ENCODE measurements at regions not wholly inside any gene's neighbourhood (a gene's known extent, or its start where the extent isn't known, plus 50 kb on each side); places are given as distances from the start of the nearest gene placed in this dataset.

DNA sequence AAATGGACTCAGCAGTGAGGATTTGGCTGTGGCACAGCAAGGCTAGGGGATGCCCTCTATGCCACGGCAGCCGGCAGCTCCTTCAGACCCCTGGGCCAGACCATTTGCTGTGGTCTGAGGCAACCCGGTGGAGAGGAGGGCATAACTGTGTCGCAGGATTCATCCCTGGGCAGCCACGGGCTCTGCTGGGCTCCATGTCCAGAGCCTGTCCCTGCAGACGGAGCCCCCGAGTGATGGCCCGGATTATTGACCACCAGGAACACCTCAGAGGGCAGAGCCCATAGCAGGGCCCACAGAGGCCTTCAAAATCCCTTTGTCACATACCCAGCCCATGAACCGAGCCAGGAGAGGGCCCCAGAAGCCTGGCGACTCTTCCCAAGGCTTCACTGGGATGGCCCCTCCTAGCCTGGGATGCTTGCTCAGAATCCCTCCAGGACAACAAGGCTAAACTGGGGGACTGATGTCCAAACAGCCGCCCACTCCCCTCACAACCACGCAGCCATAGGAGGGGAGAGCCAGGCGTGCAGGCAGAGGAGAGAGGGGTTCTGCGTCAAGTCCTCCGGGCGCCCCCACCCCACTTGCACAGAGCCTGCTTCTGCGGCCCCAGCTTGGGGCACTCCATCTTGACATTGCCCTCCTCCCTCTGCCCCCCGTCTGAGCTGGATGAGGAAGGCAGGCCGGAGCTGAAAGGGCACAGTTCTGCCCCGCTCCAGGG, 68.2 kb upstream of the AFDN start:
- FAIRE-seq: no peak
- TF ChIP-seq, protein P1, sequence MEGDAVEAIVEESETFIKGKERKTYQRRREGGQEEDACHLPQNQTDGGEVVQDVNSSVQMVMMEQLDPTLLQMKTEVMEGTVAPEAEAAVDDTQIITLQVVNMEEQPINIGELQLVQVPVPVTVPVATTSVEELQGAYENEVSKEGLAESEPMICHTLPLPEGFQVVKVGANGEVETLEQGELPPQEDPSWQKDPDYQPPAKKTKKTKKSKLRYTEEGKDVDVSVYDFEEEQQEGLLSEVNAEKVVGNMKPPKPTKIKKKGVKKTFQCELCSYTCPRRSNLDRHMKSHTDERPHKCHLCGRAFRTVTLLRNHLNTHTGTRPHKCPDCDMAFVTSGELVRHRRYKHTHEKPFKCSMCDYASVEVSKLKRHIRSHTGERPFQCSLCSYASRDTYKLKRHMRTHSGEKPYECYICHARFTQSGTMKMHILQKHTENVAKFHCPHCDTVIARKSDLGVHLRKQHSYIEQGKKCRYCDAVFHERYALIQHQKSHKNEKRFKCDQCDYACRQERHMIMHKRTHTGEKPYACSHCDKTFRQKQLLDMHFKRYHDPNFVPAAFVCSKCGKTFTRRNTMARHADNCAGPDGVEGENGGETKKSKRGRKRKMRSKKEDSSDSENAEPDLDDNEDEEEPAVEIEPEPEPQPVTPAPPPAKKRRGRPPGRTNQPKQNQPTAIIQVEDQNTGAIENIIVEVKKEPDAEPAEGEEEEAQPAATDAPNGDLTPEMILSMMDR (IDR thresholded peaks at IDR 0.05; ENCODE audit: insufficient read depth, missing control alignments): no peak
- no peak for DNase-seq (ENCODE audit: insufficient read length, low spot score)

DNA sequence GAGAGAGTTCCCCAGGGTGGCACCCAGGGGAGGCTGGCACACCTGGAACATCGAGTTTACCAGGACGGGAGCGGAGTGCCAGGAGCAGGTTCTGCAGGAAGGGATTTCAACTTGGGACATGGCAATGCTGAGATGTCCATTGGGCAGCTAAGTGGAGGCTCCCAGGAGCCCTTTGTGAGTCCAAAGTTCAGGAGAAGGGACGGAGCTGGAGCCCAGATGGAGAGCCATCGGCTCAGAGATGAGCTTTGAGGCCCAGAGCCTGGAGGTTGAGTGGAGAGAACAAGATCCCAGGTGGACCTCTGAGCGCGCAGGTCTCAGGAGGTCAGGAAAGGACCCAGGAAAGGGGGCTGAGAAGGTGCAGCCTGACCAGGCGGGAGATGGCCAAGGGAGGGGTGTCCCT, 67.5 kb upstream of the AFDN start:
- TF ChIP-seq, protein P1 (IDR thresholded peaks at IDR 0.05; ENCODE audit: insufficient read depth, missing control alignments): no peak
- no peak for DNase-seq (ENCODE audit: insufficient read length, low spot score)
- no peak for FAIRE-seq

- no peak for DNase-seq (ENCODE audit: insufficient read length, low spot score)
- no peak for FAIRE-seq
- TF ChIP-seq, protein P1 (IDR thresholded peaks at IDR 0.05; ENCODE audit: insufficient read depth, missing control alignments): no peak
These were observed 66.8 kb upstream of the AFDN start for GRCh38 chr6:167759912-167760311.

DNA sequence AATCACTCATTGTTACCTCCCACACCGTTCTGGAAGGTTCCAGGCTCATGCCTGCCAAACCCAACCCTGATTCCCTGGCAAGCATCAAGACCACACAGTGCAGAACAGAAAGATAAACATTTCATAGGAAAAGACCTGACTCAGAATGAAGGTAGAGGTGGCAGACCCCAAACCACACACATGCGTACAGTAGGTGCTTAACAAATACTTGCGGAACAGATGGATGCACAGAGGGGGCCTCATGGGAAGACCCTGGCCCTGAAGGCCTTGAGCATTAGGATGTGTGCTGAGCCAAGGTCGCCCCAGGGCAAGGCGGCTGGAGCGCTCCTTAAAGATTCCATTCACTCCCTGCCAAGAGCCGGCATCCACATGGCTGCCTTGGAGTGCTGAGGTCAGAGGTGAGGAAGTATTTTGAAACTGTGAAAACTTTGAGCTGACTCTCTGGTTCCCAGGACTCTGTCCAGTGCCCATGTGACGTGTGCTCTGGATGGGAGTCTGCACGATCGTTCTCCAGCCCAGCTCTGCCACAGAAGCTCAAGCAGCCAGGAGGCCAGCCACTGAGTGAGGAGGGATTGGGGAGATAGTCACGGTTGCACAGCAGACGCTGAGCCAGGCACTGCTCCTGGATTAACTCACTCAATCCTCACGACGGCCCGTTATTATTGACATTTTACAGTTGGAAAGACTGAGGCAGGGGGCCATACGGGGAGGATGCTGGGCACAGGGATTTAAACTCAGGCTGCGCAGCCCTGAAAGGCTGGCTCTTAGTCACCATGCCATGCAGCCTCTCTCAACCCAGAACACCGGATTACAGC, 65.5 kb upstream of the AFDN start:
- FAIRE-seq (no peak), DNase-seq (ENCODE audit: insufficient read length, low spot score) (no peak)
- TF ChIP-seq, protein P1 (IDR thresholded peaks at IDR 0.05; ENCODE audit: insufficient read depth, missing control alignments): no peak

GRCh38 chr6:167761794-167762258, 64.9 kb upstream of the AFDN start:
- DNase-seq (ENCODE audit: insufficient read length, low spot score) (no peak), FAIRE-seq (no peak)
- TF ChIP-seq, protein P1 (IDR thresholded peaks at IDR 0.05; ENCODE audit: insufficient read depth, missing control alignments): no peak

DNA sequence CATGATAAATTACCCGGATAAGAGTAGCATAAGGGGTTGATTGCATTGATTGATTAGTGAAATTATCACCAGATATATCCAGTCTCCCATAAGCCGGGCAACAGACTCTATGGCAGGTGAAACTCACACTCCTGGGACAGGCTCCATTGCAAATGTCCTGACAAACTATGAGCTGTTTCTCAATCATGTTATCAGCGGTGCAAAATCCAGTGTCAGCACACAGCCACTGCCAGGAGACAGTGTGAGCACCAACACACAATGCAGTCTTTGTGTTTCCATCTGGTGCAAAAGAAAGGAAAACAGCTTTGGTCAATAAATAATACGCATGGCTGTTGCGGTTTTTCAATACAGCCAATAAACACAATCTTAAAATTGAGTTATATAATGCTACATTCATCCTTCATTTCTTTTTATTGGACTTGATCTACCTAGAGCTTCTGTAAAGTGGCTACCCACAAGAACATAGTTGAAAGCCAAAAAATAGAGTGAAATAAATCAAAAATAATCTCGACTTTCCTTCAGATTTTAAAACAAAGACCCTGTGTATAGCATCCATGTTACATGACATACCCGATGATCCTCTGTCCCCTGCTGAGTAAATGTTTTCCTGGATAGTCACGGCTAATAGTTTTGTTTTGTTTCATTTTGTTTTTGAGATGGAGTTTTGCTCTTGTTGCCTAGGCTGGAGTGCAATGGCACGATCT, 64.3 kb upstream of the AFDN start:
- FAIRE-seq: no peak

More for the DNA sequence above, 64.3 kb upstream of the AFDN start:
- TF ChIP-seq, protein P1 (IDR thresholded peaks at IDR 0.05; ENCODE audit: insufficient read depth, missing control alignments): no peak
- DNase-seq (ENCODE audit: insufficient read length, low spot score): no peak

All from D721Med (cell line).